Endothelial cell of umbilical vein (primary cell): ENCODE measurements at regions not wholly inside any gene's neighbourhood (a gene's known extent, or its start where the extent isn't known, plus 50 kb on each side); places are given as distances from the start of the nearest gene placed in this dataset.

Experiments used
- BruUV-seq: library from RNA; stranded (reverse); fragments of 400-500 nt; replicated peaks from 2 replicates; lab custom pipeline; 2021; lab: Mats Ljungman, UMichigan
- CTCF ChIA-PET: fragments of 300-600, 350-600 bp; sonication (Branson Sonifier 250); formaldehyde crosslinking; loops from one replicate; lab custom pipeline; 2021; ENCODE audit warnings: antibody characterized with exemption, inconsistent platforms; lab: Charles Lee
- POLR2A ChIA-PET: fragments of 300-600, 350-600 bp; sonication (Branson Sonifier 250); formaldehyde crosslinking; loops from one replicate; lab custom pipeline; 2021; ENCODE audit warnings: antibody characterized with exemption, inconsistent platforms; lab: Charles Lee
- DNase-seq: peaks from one replicate; pipeline ENCODE4 v3.0.0-alpha.2; 2011; ENCODE audit warnings: low read depth, low spot score
- FAIRE-seq: peaks from 2 replicates; lab custom pipeline; 2011; peaks lifted over from hg19 to GRCh38; lab: Jason Lieb, UNC
- H2AFZ ChIP-seq: 2 replicates; pipeline ENCODE4 v1.6.0; 2012; ENCODE audit warnings: low read depth, low read length, control low read depth, inconsistent platforms
- H3K27ac ChIP-seq: 2 replicates; pipeline ENCODE4 v1.5.1; 2011; ENCODE audit warnings: low read depth, mild to moderate bottlenecking, control low read depth, low read length, moderate library complexity; ENCODE audit not compliant: insufficient read depth
- H3K27me3 ChIP-seq, 2 experiments: 2 replicates each; pipeline versions ENCODE4 v1.6.0 to v1.6.1; 2011; ENCODE audit warnings: low read length in 2 of 2, mixed read lengths in 1 of 2; ENCODE audit not compliant: control insufficient read depth in 2 of 2, insufficient read depth in 2 of 2
- H3K36me3 ChIP-seq, 2 experiments: 2 replicates in 1 of 2; 3 replicates in 1 of 2; pipeline ENCODE4 v1.5.1; 2011; ENCODE audit warnings: low read length in 2 of 2, mild to moderate bottlenecking in 1 of 2, moderate library complexity in 1 of 2; ENCODE audit not compliant: control insufficient read depth in 2 of 2, insufficient read depth in 2 of 2; ENCODE audit errors: extremely low read depth in 1 of 2
- H3K4me1 ChIP-seq: 3 replicates; pipeline ENCODE4 v1.5.1; 2011; ENCODE audit warnings: mild to moderate bottlenecking, low read length; ENCODE audit not compliant: control insufficient read depth, insufficient read depth; ENCODE audit errors: extremely low read depth
- H3K4me2 ChIP-seq: 2 replicates; pipeline ENCODE4 v1.6.1; 2011; ENCODE audit warnings: low read length, control low read depth, mixed read lengths; ENCODE audit not compliant: insufficient read depth
- H3K4me3 ChIP-seq, 3 experiments: fragments of 200-600 bp in 1 of 3; sonication (generic), shearing (Covaris generic) in 1 of 3; replicated peaks in 1 of 3; 2 replicates each; pipeline ENCODE4 v1.5.1; 2011 to 2016; ENCODE audit warnings: control low read depth in 3 of 3, low read length in 3 of 3, mild to moderate bottlenecking in 2 of 3, inconsistent platforms in 1 of 3, low read depth in 1 of 3, moderate library complexity in 1 of 3; ENCODE audit not compliant: insufficient read depth in 1 of 3
- H3K79me2 ChIP-seq: 2 replicates; pipeline ENCODE4 v1.6.0; 2012; ENCODE audit warnings: low read length, inconsistent platforms; ENCODE audit not compliant: control insufficient read depth, insufficient read depth
- H3K9ac ChIP-seq: replicated peaks from 2 replicates; pipeline ENCODE3; 2011; ENCODE audit warnings: low read length, control low read depth; ENCODE audit not compliant: insufficient read depth; ENCODE audit errors: extremely low read depth
- H3K9me1 ChIP-seq: replicated peaks from 3 replicates; pipeline ENCODE4 v1.6.0; 2011; ENCODE audit warnings: mild to moderate bottlenecking, low read length; ENCODE audit not compliant: control insufficient read depth, insufficient read depth; ENCODE audit errors: extremely low read depth
- H3K9me3 ChIP-seq: replicated peaks from 2 replicates; pipeline ENCODE4 v1.5.1; 2012; ENCODE audit warnings: low read length, inconsistent platforms; ENCODE audit not compliant: control insufficient read depth, insufficient read depth
- H4K20me1 ChIP-seq: replicated peaks from 2 replicates; pipeline ENCODE3; 2011; ENCODE audit warnings: mild to moderate bottlenecking, low read length; ENCODE audit not compliant: control insufficient read depth, insufficient read depth; ENCODE audit errors: extremely low read depth
- CTCF ChIP-seq, 2 donors: IDR thresholded peaks; 1 replicate in 1 of 2; 2 replicates in 1 of 2; pipeline ENCODE4 v1.5.1; 2011; ENCODE audit warnings: low read length in 2 of 2, mild to moderate bottlenecking in 2 of 2, moderate library complexity in 2 of 2, control low read depth in 1 of 2, inconsistent platforms in 1 of 2, low read depth in 1 of 2; ENCODE audit not compliant: insufficient read depth in 1 of 2; ENCODE audit errors: extremely low read depth in 1 of 2
- EZH2 ChIP-seq: IDR thresholded peaks from 2 replicates; pipeline ENCODE4 v1.6.1; 2012; ENCODE audit warnings: borderline replicate concordance, low read depth, mild to moderate bottlenecking, moderate library complexity, low read length, inconsistent platforms; ENCODE audit not compliant: severe bottlenecking
- FOS ChIP-seq: IDR thresholded peaks from 2 replicates; pipeline ENCODE4 v1.6.1; 2011; ENCODE audit warnings: mild to moderate bottlenecking, low read length, moderate library complexity, borderline replicate concordance; ENCODE audit not compliant: insufficient read depth
- GATA2 ChIP-seq: IDR thresholded peaks from 2 replicates; pipeline ENCODE4 v1.7.0; 2011; ENCODE audit warnings: low read depth, mild to moderate bottlenecking, moderate library complexity, mixed read lengths, low read length; ENCODE audit not compliant: insufficient read length, insufficient read depth
- JUN ChIP-seq: IDR thresholded peaks from 2 replicates; pipeline ENCODE4 v1.6.1; 2011; ENCODE audit warnings: borderline replicate concordance, low read depth; ENCODE audit not compliant: insufficient read length, insufficient read depth
- MAX ChIP-seq: IDR thresholded peaks from 2 replicates; pipeline ENCODE4 v1.6.1; 2011; ENCODE audit not compliant: insufficient read depth, insufficient read length
- MYC ChIP-seq: IDR thresholded peaks from one replicate; pipeline ENCODE4 v1.6.1; 2011; ENCODE audit warnings: mild to moderate bottlenecking, low read depth, low read length
- POLR2A ChIP-seq: IDR thresholded peaks from 2 replicates; pipeline ENCODE4 v1.6.1; 2012; ENCODE audit warnings: low read depth, mild to moderate bottlenecking, control low read depth, low read length
- POLR2AphosphoS5 ChIP-seq: IDR thresholded peaks from 2 replicates; pipeline ENCODE4 v1.6.1; 2012; ENCODE audit warnings: low read depth, mild to moderate bottlenecking, control low read depth, low read length, moderate library complexity; ENCODE audit not compliant: insufficient read depth
- dilution Hi-C: fragments of 300-500 bp; cut with MboI; formaldehyde crosslinking; loops from one replicate; pipeline ENCODE4 v1.15.0; 2019; ENCODE audit warnings: low sequenced_read_pairs; ENCODE audit not compliant: extremely low pct_ligation_motif_present
- intact Hi-C: fragments of 100-400 bp; cut with micrococcal nuclease; formaldehyde crosslinking; loops from one replicate; pipeline ENCODE4 v1.10.0; 2022

GRCh38 chr22:48650323-48651035, 1177.2 kb downstream of the BRD1 start:
- H3K4me1 ChIP-seq, result no peaks in the 10 kb centered on the region
- H3K9me1 ChIP-seq, result no peaks in the 10 kb centered on the region
- dilution Hi-C loops (no loop called here), intact Hi-C loops (no loop called here)
- H3K36me3 ChIP-seq, result no peaks in the 10 kb centered on the region
- no peaks in the 10 kb centered on the region for H3K27me3 ChIP-seq
- CTCF ChIA-PET, result no interaction called here
- TF ChIP-seq EZH2 (no peak), GATA2 (no peak), POLR2AphosphoS5 (no peak), MAX (no peak), POLR2A (no peak), CTCF (IDR thresholded peaks at IDR 0.05; ENCODE audit: extremely low read depth in 1 of 2, insufficient read depth in 1 of 2, low read depth in 1 of 2, low read length in 2 of 2) (no peak), FOS (no peak), MYC (no peak), JUN (no peak)
- peaks cover 24% of the 10 kb centered on the region for H3K9me3 ChIP-seq
- no peaks in the 10 kb centered on the region for H4K20me1 ChIP-seq
- no peak overlapping the region for H3K4me2 ChIP-seq
- no TSS peak for BruUV-seq
- H3K4me3 ChIP-seq, result no peak overlapping the region
- FAIRE-seq (no peak), DNase-seq (no peak)
- POLR2A ChIA-PET, result no interaction called here
- H3K9ac ChIP-seq, result no peak overlapping the region
- no peaks in the 10 kb centered on the region for H3K79me2 ChIP-seq
- no peak overlapping the region for H3K27ac ChIP-seq
- H2AFZ ChIP-seq, result no peak overlapping the region
